GM20000 (cell line): ENCODE measurements at regions not wholly inside any gene's neighbourhood (a gene's known extent, or its start where the extent isn't known, plus 50 kb on each side); places are given as distances from the start of the nearest gene placed in this dataset.
"Not testable (repeated sequence)": the region's sequence is repeated elsewhere in the genome, so short reads cannot be mapped to it uniquely, and the experiment has no call there.

Experiments
- DNase-seq: peaks from one replicate; pipeline ENCODE4 v3.0.0; 2012; ENCODE audit warnings: low spot score
- CTCF ChIP-seq: IDR thresholded peaks from 2 replicates; pipeline ENCODE4 v1.5.1; 2012; ENCODE audit warnings: mild to moderate bottlenecking, control low read depth; ENCODE audit errors: extremely low read depth, missing control alignments

GRCh38 chr10:117439243-117439912 lies 64.1 kb upstream of the PDZD8 start:
- no peak for DNase-seq
- TF ChIP-seq CTCF, result no peak

- TF ChIP-seq CTCF, result no peak
- DNase-seq, result no peak
These were observed 57.6 kb upstream of the PDZD8 start for GRCh38 chr10:117432866-117433265.

GRCh38 chr10:117431160-117431559 lies 55.9 kb upstream of the PDZD8 start:
- no peak for TF ChIP-seq CTCF
- no peak for DNase-seq

- not testable (repeated sequence) for DNase-seq
These were observed 55.3 kb upstream of the PDZD8 start for GRCh38 chr10:117430535-117430934.

- DNase-seq, result no peak
- no peak for TF ChIP-seq CTCF
These were observed 54.5 kb upstream of the PDZD8 start for GRCh38 chr10:117429643-117430265.

GRCh38 chr10:117427356-117427755 lies 52.1 kb upstream of the PDZD8 start:
- TF ChIP-seq CTCF, result no peak
- no peak for DNase-seq

- no peak for TF ChIP-seq CTCF
- DNase-seq, result peak; percentile 12
These were observed 50.8 kb upstream of the PDZD8 start for GRCh38 chr10:117425974-117426566.
